ENCODE measurements at regions not wholly inside any gene's neighbourhood (a gene's known extent, or its start where the extent isn't known, plus 50 kb on each side); places are given as distances from the start of the nearest gene placed in this dataset.

DNA sequence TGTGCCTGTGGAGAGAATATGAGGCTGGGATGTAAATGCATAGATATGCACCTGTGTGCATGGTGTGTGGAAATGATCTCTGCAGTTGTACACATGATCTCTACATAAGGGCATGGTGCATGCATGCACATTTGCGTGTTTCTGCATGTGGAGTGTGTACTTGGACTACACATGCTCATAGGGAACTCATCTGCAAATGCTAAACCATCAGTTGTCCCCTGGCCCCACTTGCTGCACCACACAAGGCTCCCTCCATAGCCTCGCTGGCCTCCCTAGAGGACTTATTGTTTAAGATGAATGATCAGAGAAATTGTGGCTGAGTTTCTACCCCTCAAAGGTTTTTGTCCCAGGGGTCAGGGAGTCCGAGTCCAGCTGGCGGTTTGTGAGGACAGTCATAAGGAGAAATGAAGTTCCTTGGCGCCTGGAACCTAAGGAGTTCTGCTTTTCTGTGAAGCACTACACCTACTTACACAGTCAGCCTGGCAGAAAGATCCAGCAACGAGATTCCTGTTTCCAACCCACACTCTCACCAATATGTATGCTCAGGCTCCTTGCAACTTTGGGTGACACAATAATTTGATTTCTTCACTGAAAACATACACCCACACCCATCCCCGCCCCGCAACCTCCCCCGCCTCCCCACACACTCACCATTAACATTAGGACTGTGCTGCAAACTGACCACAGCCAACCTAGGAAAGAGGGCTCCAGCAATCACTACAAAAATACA lies 79.9 kb upstream of the CPEB4 start:
- Histone ChIP-seq H3K4me3 (no peak overlapping the region), H3K27ac (ENCODE audit: extremely low read depth, low read depth, low read length) (no peak overlapping the region), H3K36me3 (ENCODE audit: control insufficient read depth, insufficient read depth, low read length) (no peaks in the 10 kb centered on the region), H3K79me2 (ENCODE audit: control insufficient read depth, insufficient read depth, low read length) (no peaks in the 10 kb centered on the region), H3K27me3 (ENCODE audit: control insufficient read depth in 2 of 2, insufficient read depth in 2 of 2, low read length in 2 of 2) (no peaks in the 10 kb centered on the region), H3K9me3 (replicated peaks; ENCODE audit: control insufficient read depth, insufficient read depth, low read depth, low read length) (peaks cover 5% of the 10 kb centered on the region; the same call in 1 of the 2 replicates), H2AFZ (ENCODE audit: low read depth, low read length) (peak overlapping the region; percentile 36; the same call in 1 of the 2 replicates), H3K9me1 (ENCODE audit: control insufficient read depth, insufficient read depth, low read length) (no peaks in the 10 kb centered on the region), H4K20me1 (replicated peaks; ENCODE audit: control insufficient read depth, insufficient read depth, low read length) (no peaks in the 10 kb centered on the region), H3K9ac (ENCODE audit: insufficient read depth in 1 of 2, low read depth in 2 of 2, low read length in 2 of 2) (peak overlapping the region in 1 of 2 experiments; percentile 68; a peak in 1 of 4 replicates), H3K4me1 (replicated peaks in 1 of 2; ENCODE audit: control insufficient read depth in 2 of 2, insufficient read depth in 2 of 2, low read length in 2 of 2) (peaks cover 10 to 15% of the 10 kb centered on the region in 2 experiments; a peak in 4 of 5 replicates), H3K4me2 (ENCODE audit: insufficient read depth, low read length) (no peak overlapping the region)
- WGBS (ENCODE audit: insufficient coverage, low coverage, missing lambda C conversion rate): 46% methylated on average over 6 of the region's 9 CpGs
- POLR2A ChIA-PET: interaction anchor here (0.6 kb wide), 1 partner anchor 24 kb away, joined by 3 read pairs; no protein-coding TSS in a partner anchor
- ATAC-seq (peak; percentile 77), FAIRE-seq (peak; percentile 60), DNase-seq (ENCODE audit: extremely low read depth in 1 of 4, low spot score in 3 of 4) (peak; percentile 25 to 37 (median 36))
- BruUV-seq (replicated peaks): no TSS peak
- intact Hi-C loops (cut with micrococcal nuclease) (no loop called here), in situ Hi-C loops (cut with MboI) (no loop called here)
- CTCF ChIA-PET (ENCODE audit: low intra/inter-chr PET ratio): no interaction called here
- TF ChIP-seq CEBPB (tag; IDR thresholded peaks at IDR 0.05): 0 out of 2 replicates have a peak, but pooled peaks have one; percentile 30
- TF ChIP-seq CXXC5 (CRISPR knock-in tag; IDR thresholded peaks at IDR 0.05): no peak
- no peak for TF ChIP-seq RBM15 (IDR thresholded peaks at IDR 0.05; ENCODE audit: insufficient read depth, low read length)
- TF ChIP-seq RBBP5 (IDR thresholded peaks at IDR 0.05; ENCODE audit: borderline replicate concordance, insufficient read depth, low read length, poor library complexity, severe bottlenecking): no peak
- TF ChIP-seq TAF7 (tag; IDR thresholded peaks at IDR 0.05): no peak
- TF ChIP-seq SPI1 (IDR thresholded peaks at IDR 0.05; ENCODE audit: borderline replicate concordance, low read depth, low read length): peak; percentile 61; the same call in 1 of the 2 replicates
- no peak for TF ChIP-seq MECOM (CRISPR knock-in tag; IDR thresholded peaks at IDR 0.05)
- TF ChIP-seq, protein P1, sequence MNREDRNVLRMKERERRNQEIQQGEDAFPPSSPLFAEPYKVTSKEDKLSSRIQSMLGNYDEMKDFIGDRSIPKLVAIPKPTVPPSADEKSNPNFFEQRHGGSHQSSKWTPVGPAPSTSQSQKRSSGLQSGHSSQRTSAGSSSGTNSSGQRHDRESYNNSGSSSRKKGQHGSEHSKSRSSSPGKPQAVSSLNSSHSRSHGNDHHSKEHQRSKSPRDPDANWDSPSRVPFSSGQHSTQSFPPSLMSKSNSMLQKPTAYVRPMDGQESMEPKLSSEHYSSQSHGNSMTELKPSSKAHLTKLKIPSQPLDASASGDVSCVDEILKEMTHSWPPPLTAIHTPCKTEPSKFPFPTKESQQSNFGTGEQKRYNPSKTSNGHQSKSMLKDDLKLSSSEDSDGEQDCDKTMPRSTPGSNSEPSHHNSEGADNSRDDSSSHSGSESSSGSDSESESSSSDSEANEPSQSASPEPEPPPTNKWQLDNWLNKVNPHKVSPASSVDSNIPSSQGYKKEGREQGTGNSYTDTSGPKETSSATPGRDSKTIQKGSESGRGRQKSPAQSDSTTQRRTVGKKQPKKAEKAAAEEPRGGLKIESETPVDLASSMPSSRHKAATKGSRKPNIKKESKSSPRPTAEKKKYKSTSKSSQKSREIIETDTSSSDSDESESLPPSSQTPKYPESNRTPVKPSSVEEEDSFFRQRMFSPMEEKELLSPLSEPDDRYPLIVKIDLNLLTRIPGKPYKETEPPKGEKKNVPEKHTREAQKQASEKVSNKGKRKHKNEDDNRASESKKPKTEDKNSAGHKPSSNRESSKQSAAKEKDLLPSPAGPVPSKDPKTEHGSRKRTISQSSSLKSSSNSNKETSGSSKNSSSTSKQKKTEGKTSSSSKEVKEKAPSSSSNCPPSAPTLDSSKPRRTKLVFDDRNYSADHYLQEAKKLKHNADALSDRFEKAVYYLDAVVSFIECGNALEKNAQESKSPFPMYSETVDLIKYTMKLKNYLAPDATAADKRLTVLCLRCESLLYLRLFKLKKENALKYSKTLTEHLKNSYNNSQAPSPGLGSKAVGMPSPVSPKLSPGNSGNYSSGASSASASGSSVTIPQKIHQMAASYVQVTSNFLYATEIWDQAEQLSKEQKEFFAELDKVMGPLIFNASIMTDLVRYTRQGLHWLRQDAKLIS (CRISPR knock-in tag; IDR thresholded peaks at IDR 0.05): no peak
- TF ChIP-seq, protein P2, sequence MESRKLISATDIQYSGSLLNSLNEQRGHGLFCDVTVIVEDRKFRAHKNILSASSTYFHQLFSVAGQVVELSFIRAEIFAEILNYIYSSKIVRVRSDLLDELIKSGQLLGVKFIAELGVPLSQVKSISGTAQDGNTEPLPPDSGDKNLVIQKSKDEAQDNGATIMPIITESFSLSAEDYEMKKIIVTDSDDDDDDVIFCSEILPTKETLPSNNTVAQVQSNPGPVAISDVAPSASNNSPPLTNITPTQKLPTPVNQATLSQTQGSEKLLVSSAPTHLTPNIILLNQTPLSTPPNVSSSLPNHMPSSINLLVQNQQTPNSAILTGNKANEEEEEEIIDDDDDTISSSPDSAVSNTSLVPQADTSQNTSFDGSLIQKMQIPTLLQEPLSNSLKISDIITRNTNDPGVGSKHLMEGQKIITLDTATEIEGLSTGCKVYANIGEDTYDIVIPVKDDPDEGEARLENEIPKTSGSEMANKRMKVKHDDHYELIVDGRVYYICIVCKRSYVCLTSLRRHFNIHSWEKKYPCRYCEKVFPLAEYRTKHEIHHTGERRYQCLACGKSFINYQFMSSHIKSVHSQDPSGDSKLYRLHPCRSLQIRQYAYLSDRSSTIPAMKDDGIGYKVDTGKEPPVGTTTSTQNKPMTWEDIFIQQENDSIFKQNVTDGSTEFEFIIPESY (CRISPR knock-in tag; IDR thresholded peaks at IDR 0.05): peak; percentile 65
- TF ChIP-seq, protein P3, sequence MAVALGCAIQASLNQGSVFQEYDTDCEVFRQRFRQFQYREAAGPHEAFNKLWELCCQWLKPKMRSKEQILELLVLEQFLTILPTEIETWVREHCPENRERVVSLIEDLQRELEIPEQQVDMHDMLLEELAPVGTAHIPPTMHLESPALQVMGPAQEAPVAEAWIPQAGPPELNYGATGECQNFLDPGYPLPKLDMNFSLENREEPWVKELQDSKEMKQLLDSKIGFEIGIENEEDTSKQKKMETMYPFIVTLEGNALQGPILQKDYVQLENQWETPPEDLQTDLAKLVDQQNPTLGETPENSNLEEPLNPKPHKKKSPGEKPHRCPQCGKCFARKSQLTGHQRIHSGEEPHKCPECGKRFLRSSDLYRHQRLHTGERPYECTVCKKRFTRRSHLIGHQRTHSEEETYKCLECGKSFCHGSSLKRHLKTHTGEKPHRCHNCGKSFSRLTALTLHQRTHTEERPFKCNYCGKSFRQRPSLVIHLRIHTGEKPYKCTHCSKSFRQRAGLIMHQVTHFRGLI (CRISPR knock-in tag; IDR thresholded peaks at IDR 0.05): no peak
- TF ChIP-seq ZNF121 (CRISPR knock-in tag; conservative IDR thresholded peaks at IDR 0.05): no peak
- TF ChIP-seq, protein P4, sequence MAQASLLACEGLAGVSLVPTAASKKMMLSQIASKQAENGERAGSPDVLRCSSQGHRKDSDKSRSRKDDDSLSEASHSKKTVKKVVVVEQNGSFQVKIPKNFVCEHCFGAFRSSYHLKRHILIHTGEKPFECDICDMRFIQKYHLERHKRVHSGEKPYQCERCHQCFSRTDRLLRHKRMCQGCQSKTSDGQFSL (CRISPR knock-in tag; IDR thresholded peaks at IDR 0.05): no peak
- TF ChIP-seq, protein P4 (tag; IDR thresholded peaks at IDR 0.05): no peak

All from K562 (cell line).